Neural progenitor cell (in vitro differentiated cells): ENCODE measurements at regions not wholly inside any gene's neighbourhood (a gene's known extent, or its start where the extent isn't known, plus 50 kb on each side); places are given as distances from the start of the nearest gene placed in this dataset.

Experiments used
- EZH2 ChIP-seq: fragments of 200-600 bp; sonication (generic); IDR thresholded peaks from 2 replicates; pipeline ENCODE4 v1.6.1; 2017; ENCODE audit warnings: antibody characterized with exemption, mild to moderate bottlenecking, moderate library complexity
- EZH2phosphoT487 ChIP-seq: fragments of 200-600 bp; sonication (generic); IDR thresholded peaks from 2 replicates; pipeline ENCODE4 v1.6.1; 2017; ENCODE audit warnings: antibody characterized with exemption
- TF ChIP-seq, protein P1 (sequence below): fragments of 200-600 bp; sonication (generic); IDR thresholded peaks from 2 replicates; pipeline ENCODE4 v1.5.1; 2017; ENCODE audit warnings: antibody characterized with exemption, mild to moderate bottlenecking

DNA sequence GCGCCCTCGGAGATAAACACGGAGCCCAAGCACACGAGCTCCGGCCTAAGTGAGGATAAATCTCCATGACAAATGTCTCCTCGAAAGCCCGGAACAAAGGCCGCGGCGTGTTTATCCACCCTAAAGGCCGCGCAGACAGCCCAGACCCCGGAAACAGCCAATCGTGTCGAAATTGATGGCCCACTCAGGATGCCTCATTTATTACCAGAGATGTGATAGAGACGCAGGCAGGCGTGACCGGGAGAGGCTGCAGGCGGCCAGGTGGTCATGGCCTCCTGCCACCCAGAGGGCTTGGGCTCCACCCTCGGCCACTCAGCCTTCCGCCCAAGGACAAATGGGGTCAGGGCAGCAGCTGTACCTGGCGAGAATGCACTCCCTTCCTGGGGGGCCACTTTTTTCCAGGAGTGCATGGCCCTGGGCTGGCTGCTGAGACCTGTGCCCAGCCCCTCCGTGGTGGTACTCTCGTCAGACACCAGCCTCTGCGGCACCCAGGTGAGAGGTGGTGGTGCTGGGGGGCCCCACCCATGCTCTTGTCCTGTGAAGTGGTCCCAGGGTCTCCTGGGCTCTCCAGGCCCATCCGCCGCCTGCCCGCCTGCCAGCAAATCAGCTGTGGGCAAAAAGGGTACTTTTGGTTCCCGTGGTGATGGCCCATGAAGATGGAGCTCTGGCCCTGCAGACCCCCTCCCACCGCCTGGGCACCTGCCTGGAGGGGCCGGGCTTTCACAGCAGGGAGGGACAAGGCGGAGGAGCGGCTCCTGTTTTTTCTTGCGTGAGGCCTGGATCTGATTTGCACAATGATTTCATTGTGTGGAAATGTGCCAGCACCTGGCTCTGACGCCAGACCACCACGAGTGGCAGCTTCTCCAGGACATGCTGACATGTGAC, 211.5 kb upstream of the C14orf180 start:
- TF ChIP-seq EZH2 (no peak), EZH2phosphoT487 (no peak)
- TF ChIP-seq, protein P1, sequence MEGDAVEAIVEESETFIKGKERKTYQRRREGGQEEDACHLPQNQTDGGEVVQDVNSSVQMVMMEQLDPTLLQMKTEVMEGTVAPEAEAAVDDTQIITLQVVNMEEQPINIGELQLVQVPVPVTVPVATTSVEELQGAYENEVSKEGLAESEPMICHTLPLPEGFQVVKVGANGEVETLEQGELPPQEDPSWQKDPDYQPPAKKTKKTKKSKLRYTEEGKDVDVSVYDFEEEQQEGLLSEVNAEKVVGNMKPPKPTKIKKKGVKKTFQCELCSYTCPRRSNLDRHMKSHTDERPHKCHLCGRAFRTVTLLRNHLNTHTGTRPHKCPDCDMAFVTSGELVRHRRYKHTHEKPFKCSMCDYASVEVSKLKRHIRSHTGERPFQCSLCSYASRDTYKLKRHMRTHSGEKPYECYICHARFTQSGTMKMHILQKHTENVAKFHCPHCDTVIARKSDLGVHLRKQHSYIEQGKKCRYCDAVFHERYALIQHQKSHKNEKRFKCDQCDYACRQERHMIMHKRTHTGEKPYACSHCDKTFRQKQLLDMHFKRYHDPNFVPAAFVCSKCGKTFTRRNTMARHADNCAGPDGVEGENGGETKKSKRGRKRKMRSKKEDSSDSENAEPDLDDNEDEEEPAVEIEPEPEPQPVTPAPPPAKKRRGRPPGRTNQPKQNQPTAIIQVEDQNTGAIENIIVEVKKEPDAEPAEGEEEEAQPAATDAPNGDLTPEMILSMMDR = no peak
